ENCODE measurements at regions not wholly inside any gene's neighbourhood (a gene's known extent, or its start where the extent isn't known, plus 50 kb on each side); places are given as distances from the start of the nearest gene placed in this dataset.

DNA sequence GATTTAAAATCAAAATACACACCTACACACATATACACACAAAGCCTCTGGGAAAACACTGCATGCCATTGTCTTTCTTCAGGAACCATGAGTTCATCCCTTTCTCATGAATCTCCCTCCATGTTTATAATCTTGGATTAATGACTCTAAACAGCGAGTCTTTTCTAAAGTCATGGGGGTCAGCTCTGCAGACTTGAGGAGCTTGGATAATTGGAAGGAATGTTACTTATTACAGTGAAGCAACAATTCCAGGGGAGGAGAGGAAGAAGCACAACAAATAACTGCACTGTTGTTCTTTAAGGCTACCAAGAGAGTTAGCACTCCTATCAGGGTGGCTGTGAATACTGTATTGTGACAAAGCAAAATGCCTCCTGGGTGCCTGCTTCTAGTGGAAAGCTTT lies 444.7 kb downstream of the ANXA1 start:
- H3K9me3 ChIP-seq: no peaks in the 10 kb centered on the region
- no peak overlapping the region for H3K4me3 ChIP-seq (ENCODE audit: low read depth, low read length)
- H3K27me3 Mint-ChIP-seq (ENCODE audit: insufficient read depth, unreplicated experiment): no peaks in the 10 kb centered on the region
- no peaks in the 10 kb centered on the region for H3K4me1 Mint-ChIP-seq (ENCODE audit: low read depth, unreplicated experiment)
- intact Hi-C loops (cut with micrococcal nuclease; ENCODE audit: unreplicated experiment): no loop called here
- no peak overlapping the region for H3K4me3 Mint-ChIP-seq (ENCODE audit: unreplicated experiment)
- CTCF ChIA-PET: no interaction called here
- POLR2A ChIA-PET: no interaction called here
- H3K9me3 Mint-ChIP-seq (ENCODE audit: unreplicated experiment): no peaks in the 10 kb centered on the region
- DNase-seq: no peak
- no peak overlapping the region for H3K27ac Mint-ChIP-seq (ENCODE audit: unreplicated experiment)
- H3K27me3 ChIP-seq (replicated peaks; ENCODE audit: control insufficient read depth, insufficient read depth, low read length): no peaks in the 10 kb centered on the region
- no peaks in the 10 kb centered on the region for H3K36me3 ChIP-seq (ENCODE audit: control insufficient read depth, insufficient read depth, low read length)
- H3K4me1 ChIP-seq: no peaks in the 10 kb centered on the region
- no peaks in the 10 kb centered on the region for H3K36me3 Mint-ChIP-seq (ENCODE audit: insufficient read depth, unreplicated experiment)
- no peak for TF ChIP-seq CTCF (IDR thresholded peaks at IDR 0.05; ENCODE audit: insufficient read depth in 1 of 2, low read depth in 1 of 2, low read length in 1 of 2, severe bottlenecking in 1 of 2, unreplicated experiment in 1 of 2)
- BruUV-seq (replicated peaks): no TSS peak

DNA sequence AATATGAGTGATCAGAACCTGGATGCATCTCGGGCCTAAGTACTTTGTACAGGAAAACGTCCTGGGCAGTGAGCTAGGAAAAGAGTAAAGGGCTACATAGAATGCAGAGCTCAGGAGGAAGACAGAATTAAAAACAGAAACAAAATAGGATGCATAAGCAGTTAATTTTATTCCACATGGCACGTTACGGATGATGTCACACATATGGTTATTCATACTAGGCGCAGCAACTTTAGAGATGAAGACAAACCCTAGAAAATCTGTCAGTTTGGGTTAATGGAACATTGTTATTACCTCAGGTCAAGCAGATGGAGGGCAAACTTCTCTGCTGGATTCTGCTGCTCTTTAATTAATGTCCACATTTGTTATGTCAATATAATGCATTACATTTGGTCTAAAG lies 445.4 kb downstream of the ANXA1 start:
- ChIA-PET CTCF (no interaction called here), POLR2A (no interaction called here)
- Mint-ChIP-seq H3K9me3 (ENCODE audit: unreplicated experiment) (no peaks in the 10 kb centered on the region), H3K4me1 (ENCODE audit: low read depth, unreplicated experiment) (no peaks in the 10 kb centered on the region), H3K27ac (ENCODE audit: unreplicated experiment) (no peak overlapping the region), H3K36me3 (ENCODE audit: insufficient read depth, unreplicated experiment) (no peaks in the 10 kb centered on the region), H3K4me3 (ENCODE audit: unreplicated experiment) (no peak overlapping the region), H3K27me3 (ENCODE audit: insufficient read depth, unreplicated experiment) (no peaks in the 10 kb centered on the region)
- Histone ChIP-seq H3K27me3 (replicated peaks; ENCODE audit: control insufficient read depth, insufficient read depth, low read length) (no peaks in the 10 kb centered on the region), H3K36me3 (ENCODE audit: control insufficient read depth, insufficient read depth, low read length) (no peaks in the 10 kb centered on the region), H3K4me1 (no peaks in the 10 kb centered on the region), H3K9me3 (no peaks in the 10 kb centered on the region), H3K4me3 (ENCODE audit: low read depth, low read length) (no peak overlapping the region)
- DNase-seq: no peak
- TF ChIP-seq CTCF (IDR thresholded peaks at IDR 0.05; ENCODE audit: insufficient read depth in 1 of 2, low read depth in 1 of 2, low read length in 1 of 2, severe bottlenecking in 1 of 2, unreplicated experiment in 1 of 2): no peak
- intact Hi-C loops (cut with micrococcal nuclease; ENCODE audit: unreplicated experiment): no loop called here
- no TSS peak for BruUV-seq (replicated peaks)

- ChIA-PET POLR2A (no interaction called here), CTCF (no interaction called here)
- no peak overlapping the region for H3K4me3 ChIP-seq (ENCODE audit: low read depth, low read length)
- intact Hi-C loops (cut with micrococcal nuclease; ENCODE audit: unreplicated experiment): no loop called here
- Mint-ChIP-seq H3K9me3 (ENCODE audit: unreplicated experiment) (no peaks in the 10 kb centered on the region), H3K27ac (ENCODE audit: unreplicated experiment) (no peak overlapping the region), H3K36me3 (ENCODE audit: insufficient read depth, unreplicated experiment) (no peaks in the 10 kb centered on the region), H3K4me1 (ENCODE audit: low read depth, unreplicated experiment) (no peaks in the 10 kb centered on the region), H3K4me3 (ENCODE audit: unreplicated experiment) (no peak overlapping the region), H3K27me3 (ENCODE audit: insufficient read depth, unreplicated experiment) (no peaks in the 10 kb centered on the region)
- DNase-seq: no peak
- H3K36me3 ChIP-seq (ENCODE audit: control insufficient read depth, insufficient read depth, low read length): no peaks in the 10 kb centered on the region
- H3K9me3 ChIP-seq: no peaks in the 10 kb centered on the region
- no peak for TF ChIP-seq CTCF (IDR thresholded peaks at IDR 0.05; ENCODE audit: insufficient read depth in 1 of 2, low read depth in 1 of 2, low read length in 1 of 2, severe bottlenecking in 1 of 2, unreplicated experiment in 1 of 2)
- BruUV-seq (replicated peaks): no TSS peak
- no peaks in the 10 kb centered on the region for H3K27me3 ChIP-seq (replicated peaks; ENCODE audit: control insufficient read depth, insufficient read depth, low read length)
- H3K4me1 ChIP-seq: no peaks in the 10 kb centered on the region
Measured at GRCh38 chr9:73597771-73598170, 446.1 kb downstream of the ANXA1 start.

Data from Caco-2 (cell line).